ENCODE measurements at regions not wholly inside any gene's neighbourhood (a gene's known extent, or its start where the extent isn't known, plus 50 kb on each side); places are given as distances from the start of the nearest gene placed in this dataset.

GRCh38 chr6:102494808-102495207 lies 1101.3 kb downstream of the GRIK2 start:
- Mint-ChIP-seq H3K9me3 (peaks cover 9% of the 10 kb centered on the region), H3K4me1 (no peaks in the 10 kb centered on the region), H3K36me3 (no peaks in the 10 kb centered on the region), H3K4me3 (no peak overlapping the region), H3K27ac (no peak overlapping the region), H3K27me3 (no peaks in the 10 kb centered on the region)
- CTCF ChIA-PET: no interaction called here
- no peak for DNase-seq

- no peak overlapping the region for H3K4me3 Mint-ChIP-seq
Observed at GRCh38 chr6:102493485-102493884, 1100.0 kb downstream of the GRIK2 start.

GRCh38 chr6:102488729-102489128 lies 1095.2 kb downstream of the GRIK2 start:
- no peaks in the 10 kb centered on the region for H3K27me3 Mint-ChIP-seq
- CTCF ChIA-PET: no interaction called here
- no peaks in the 10 kb centered on the region for H3K36me3 Mint-ChIP-seq
- H3K4me1 Mint-ChIP-seq: no peaks in the 10 kb centered on the region
- no peak overlapping the region for H3K27ac Mint-ChIP-seq
- no peak for DNase-seq
- no peak overlapping the region for H3K4me3 Mint-ChIP-seq
- peaks cover 7% of the 10 kb centered on the region for H3K9me3 Mint-ChIP-seq

More at GRCh38 chr6:102493485-102493884, 1100.0 kb downstream of the GRIK2 start:
- H3K27me3 Mint-ChIP-seq: no peaks in the 10 kb centered on the region
- no peaks in the 10 kb centered on the region for H3K36me3 Mint-ChIP-seq
- no peaks in the 10 kb centered on the region for H3K4me1 Mint-ChIP-seq
- CTCF ChIA-PET: no interaction called here
- H3K27ac Mint-ChIP-seq: no peak overlapping the region
- peaks cover 9% of the 10 kb centered on the region for H3K9me3 Mint-ChIP-seq
- no peak for DNase-seq

- Mint-ChIP-seq H3K4me3 (no peak overlapping the region), H3K4me1 (no peaks in the 10 kb centered on the region), H3K27me3 (no peaks in the 10 kb centered on the region), H3K27ac (no peak overlapping the region), H3K36me3 (no peaks in the 10 kb centered on the region), H3K9me3 (peaks cover 7% of the 10 kb centered on the region)
- DNase-seq: no peak
- CTCF ChIA-PET: no interaction called here
Observed at GRCh38 chr6:102485480-102485879, 1092.0 kb downstream of the GRIK2 start.

GRCh38 chr6:102474041-102474807 lies 1080.7 kb downstream of the GRIK2 start:
- H3K27me3 Mint-ChIP-seq: no peaks in the 10 kb centered on the region
- no peak for DNase-seq
- CTCF ChIA-PET: no interaction called here
- H3K36me3 Mint-ChIP-seq: no peaks in the 10 kb centered on the region
- H3K4me3 Mint-ChIP-seq: no peak overlapping the region
- no peaks in the 10 kb centered on the region for H3K4me1 Mint-ChIP-seq
- H3K27ac Mint-ChIP-seq: no peak overlapping the region
- peaks cover 4% of the 10 kb centered on the region for H3K9me3 Mint-ChIP-seq

GRCh38 chr6:102458990-102459389 lies 1065.5 kb downstream of the GRIK2 start:
- Mint-ChIP-seq H3K36me3 (no peaks in the 10 kb centered on the region), H3K4me1 (no peaks in the 10 kb centered on the region), H3K27me3 (no peaks in the 10 kb centered on the region), H3K4me3 (no peak overlapping the region), H3K27ac (no peak overlapping the region), H3K9me3 (no peaks in the 10 kb centered on the region)
- no peak for DNase-seq
- CTCF ChIA-PET: no interaction called here

GRCh38 chr6:102438171-102438570 lies 1044.7 kb downstream of the GRIK2 start:
- H3K36me3 Mint-ChIP-seq: no peaks in the 10 kb centered on the region
- CTCF ChIA-PET: no interaction called here
- H3K4me3 Mint-ChIP-seq: no peak overlapping the region
- no peaks in the 10 kb centered on the region for H3K9me3 Mint-ChIP-seq
- H3K27me3 Mint-ChIP-seq: no peaks in the 10 kb centered on the region
- no peaks in the 10 kb centered on the region for H3K4me1 Mint-ChIP-seq
- no peak overlapping the region for H3K27ac Mint-ChIP-seq
- DNase-seq: no peak

- CTCF ChIA-PET: no interaction called here
- H3K4me1 Mint-ChIP-seq: no peaks in the 10 kb centered on the region
Observed at GRCh38 chr6:102417368-102417998, 1024.0 kb downstream of the GRIK2 start.

GRCh38 chr6:102415891-102416290 lies 1022.4 kb downstream of the GRIK2 start:
- Mint-ChIP-seq H3K4me1 (no peaks in the 10 kb centered on the region), H3K36me3 (no peaks in the 10 kb centered on the region), H3K9me3 (peaks cover 5% of the 10 kb centered on the region), H3K27ac (no peak overlapping the region), H3K4me3 (no peak overlapping the region), H3K27me3 (no peaks in the 10 kb centered on the region)
- DNase-seq: no peak
- CTCF ChIA-PET: no interaction called here

More at GRCh38 chr6:102417368-102417998, 1024.0 kb downstream of the GRIK2 start:
- no peak for DNase-seq
- Mint-ChIP-seq H3K27me3 (no peaks in the 10 kb centered on the region), H3K27ac (no peak overlapping the region), H3K36me3 (no peaks in the 10 kb centered on the region), H3K9me3 (peaks cover 11% of the 10 kb centered on the region), H3K4me3 (no peak overlapping the region)

- Mint-ChIP-seq H3K36me3 (no peaks in the 10 kb centered on the region), H3K27ac (no peak overlapping the region), H3K27me3 (no peaks in the 10 kb centered on the region), H3K4me1 (no peaks in the 10 kb centered on the region), H3K9me3 (peaks cover 2% of the 10 kb centered on the region), H3K4me3 (no peak overlapping the region)
- no peak for DNase-seq
- CTCF ChIA-PET: no interaction called here
Observed at GRCh38 chr6:102411796-102412195, 1018.3 kb downstream of the GRIK2 start.

GRCh38 chr6:102407886-102408741 lies 1014.6 kb downstream of the GRIK2 start:
- CTCF ChIA-PET: no interaction called here
- DNase-seq: no peak
- Mint-ChIP-seq H3K4me1 (no peaks in the 10 kb centered on the region), H3K36me3 (no peaks in the 10 kb centered on the region), H3K9me3 (peaks cover 7% of the 10 kb centered on the region), H3K27me3 (no peaks in the 10 kb centered on the region), H3K27ac (no peak overlapping the region), H3K4me3 (no peak overlapping the region)

- no peaks in the 10 kb centered on the region for H3K27me3 Mint-ChIP-seq
- no peaks in the 10 kb centered on the region for H3K4me1 Mint-ChIP-seq
- H3K27ac Mint-ChIP-seq: no peak overlapping the region
- H3K36me3 Mint-ChIP-seq: no peaks in the 10 kb centered on the region
- H3K9me3 Mint-ChIP-seq: peaks cover 8% of the 10 kb centered on the region
- no peak for DNase-seq
- H3K4me3 Mint-ChIP-seq: no peak overlapping the region
- CTCF ChIA-PET: interaction anchor here (0.7 kb wide), 1 partner anchor 66 kb away, joined by 4 read pairs; no protein-coding TSS in a partner anchor
Observed at GRCh38 chr6:102405860-102406259, 1012.4 kb downstream of the GRIK2 start.

GRCh38 chr6:102402635-102403329 lies 1009.3 kb downstream of the GRIK2 start:
- DNase-seq: no peak
- peaks cover 10% of the 10 kb centered on the region for H3K9me3 Mint-ChIP-seq
- H3K4me3 Mint-ChIP-seq: no peak overlapping the region
- no peak overlapping the region for H3K27ac Mint-ChIP-seq
- CTCF ChIA-PET: no interaction called here
- H3K27me3 Mint-ChIP-seq: no peaks in the 10 kb centered on the region
- H3K4me1 Mint-ChIP-seq: no peaks in the 10 kb centered on the region
- H3K36me3 Mint-ChIP-seq: no peaks in the 10 kb centered on the region

- H3K36me3 Mint-ChIP-seq: no peaks in the 10 kb centered on the region
- no peak overlapping the region for H3K27ac Mint-ChIP-seq
- H3K4me1 Mint-ChIP-seq: no peaks in the 10 kb centered on the region
- H3K4me3 Mint-ChIP-seq: no peak overlapping the region
- peaks cover 9% of the 10 kb centered on the region for H3K9me3 Mint-ChIP-seq
- no peaks in the 10 kb centered on the region for H3K27me3 Mint-ChIP-seq
- CTCF ChIA-PET: no interaction called here
- no peak for DNase-seq
Observed at GRCh38 chr6:102398788-102399390, 1005.4 kb downstream of the GRIK2 start.
